ENCODE measurements at regions not wholly inside any gene's neighbourhood (a gene's known extent, or its start where the extent isn't known, plus 50 kb on each side); places are given as distances from the start of the nearest gene placed in this dataset.

GRCh38 chr1:187336441-187337168 is 507.9 kb downstream of the PLA2G4A start:
- TF ChIP-seq CREB5 (CRISPR knock-in tag; IDR thresholded peaks at IDR 0.05; ENCODE audit: low read depth): no peak
- no peak for TF ChIP-seq ZFP3 (CRISPR knock-in tag; IDR thresholded peaks at IDR 0.05)
- TF ChIP-seq POU6F1 (CRISPR knock-in tag; IDR thresholded peaks at IDR 0.05; ENCODE audit: borderline replicate concordance, low read depth): no peak
- no peak for TF ChIP-seq RARB (CRISPR knock-in tag; IDR thresholded peaks at IDR 0.05)
- no peak for TF ChIP-seq BACH2 (CRISPR knock-in tag; IDR thresholded peaks at IDR 0.05; ENCODE audit: borderline replicate concordance)
- no peak for TF ChIP-seq ESRRG (CRISPR knock-in tag; IDR thresholded peaks at IDR 0.05)
- no peak for TF ChIP-seq ZNF8 (CRISPR knock-in tag; IDR thresholded peaks at IDR 0.05)
- TF ChIP-seq CSRNP3 (CRISPR knock-in tag; IDR thresholded peaks at IDR 0.05): no peak
- no peak for TF ChIP-seq SNAI2 (CRISPR knock-in tag; IDR thresholded peaks at IDR 0.05)
- no peak for TF ChIP-seq ZC3H10 (CRISPR knock-in tag; IDR thresholded peaks at IDR 0.05)
- TF ChIP-seq ARNTL (CRISPR knock-in tag; IDR thresholded peaks at IDR 0.05; ENCODE audit: borderline replicate concordance, low read depth): no peak
- no peak; the same call in 1 of the 2 replicates for TF ChIP-seq TOX (CRISPR knock-in tag; IDR thresholded peaks at IDR 0.05; ENCODE audit: borderline replicate concordance)
- ATAC-seq: peak; percentile 46; the same call in 2 of the 3 replicates

GRCh38 chr1:187338762-187339412 is 510.1 kb downstream of the PLA2G4A start:
- no peak for TF ChIP-seq GLIS3 (CRISPR knock-in tag; IDR thresholded peaks at IDR 0.05)
- no peak for TF ChIP-seq ZNF8 (CRISPR knock-in tag; IDR thresholded peaks at IDR 0.05)
- no peak for TF ChIP-seq ZNF70 (CRISPR knock-in tag; IDR thresholded peaks at IDR 0.05)
- no peak for TF ChIP-seq POU6F1 (CRISPR knock-in tag; IDR thresholded peaks at IDR 0.05; ENCODE audit: borderline replicate concordance, low read depth)

GRCh38 chr1:187342495-187342894 is 513.7 kb downstream of the PLA2G4A start:
- ATAC-seq: no peak
- TF ChIP-seq RARB (CRISPR knock-in tag; IDR thresholded peaks at IDR 0.05) (no peak), ZNF8 (CRISPR knock-in tag; IDR thresholded peaks at IDR 0.05) (no peak), ZNF70 (CRISPR knock-in tag; IDR thresholded peaks at IDR 0.05) (no peak)

More at GRCh38 chr1:187338762-187339412, 510.1 kb downstream of the PLA2G4A start:
- ATAC-seq: no peak

- TF ChIP-seq ZFP30 (CRISPR knock-in tag; IDR thresholded peaks at IDR 0.05) (no peak), TCF4 (CRISPR knock-in tag; IDR thresholded peaks at IDR 0.05; ENCODE audit: borderline replicate concordance) (no peak), TSHZ2 (CRISPR knock-in tag; IDR thresholded peaks at IDR 0.05) (no peak), ZNF8 (CRISPR knock-in tag; IDR thresholded peaks at IDR 0.05) (no peak), CREB5 (CRISPR knock-in tag; IDR thresholded peaks at IDR 0.05; ENCODE audit: low read depth) (no peak), ZFP3 (CRISPR knock-in tag; IDR thresholded peaks at IDR 0.05) (no peak), ZNF70 (CRISPR knock-in tag; IDR thresholded peaks at IDR 0.05) (no peak), PATZ1 (CRISPR knock-in tag; IDR thresholded peaks at IDR 0.05; ENCODE audit: borderline replicate concordance) (no peak)
- ATAC-seq: no peak
Observed at GRCh38 chr1:187374082-187374481, 545.3 kb downstream of the PLA2G4A start.

Measured in SK-N-SH treated with all-trans-retinoic acid at 6 μM for 48 hours (cell line).